ENCODE measurements at regions not wholly inside any gene's neighbourhood (a gene's known extent, or its start where the extent isn't known, plus 50 kb on each side); places are given as distances from the start of the nearest gene placed in this dataset.
A peak's percentile ranks its signal among the peaks of the same experiment; 100 is the strongest.
"Not testable (repeated sequence)": the region's sequence is repeated elsewhere in the genome, so short reads cannot be mapped to it uniquely, and the experiment has no call there.

- no peaks in the 10 kb centered on the region for H3K27me3 ChIP-seq (ENCODE audit: insufficient read depth, low read length)
- no peaks in the 10 kb centered on the region for H3K4me1 ChIP-seq (ENCODE audit: control insufficient read depth, insufficient read depth, low read length, unreplicated experiment)
- H3K36me3 ChIP-seq (ENCODE audit: insufficient read depth, low read length): no peaks in the 10 kb centered on the region
- H3K27ac ChIP-seq (ENCODE audit: low read depth, low read length): no peak overlapping the region
- H3K79me2 ChIP-seq (ENCODE audit: control insufficient read depth, insufficient read depth, low read length, unreplicated experiment): no peaks in the 10 kb centered on the region
- H2AFZ ChIP-seq (ENCODE audit: low read length, unreplicated experiment): no peak overlapping the region
- H3K4me3 ChIP-seq (ENCODE audit: low read depth, low read length): no peak overlapping the region
Observed at GRCh38 chr4:131470360-131470759, 1678.7 kb upstream of the PCDH10 start.

GRCh38 chr4:131488772-131489171, 1660.3 kb upstream of the PCDH10 start:
- H3K36me3 ChIP-seq (ENCODE audit: insufficient read depth, low read length): no peaks in the 10 kb centered on the region
- no peaks in the 10 kb centered on the region for H3K4me1 ChIP-seq (ENCODE audit: control insufficient read depth, insufficient read depth, low read length, unreplicated experiment)
- H3K4me3 ChIP-seq (ENCODE audit: low read depth, low read length): no peak overlapping the region
- H3K79me2 ChIP-seq (ENCODE audit: control insufficient read depth, insufficient read depth, low read length, unreplicated experiment): no peaks in the 10 kb centered on the region
- H2AFZ ChIP-seq (ENCODE audit: low read length, unreplicated experiment): peak overlapping the region; percentile 44
- no peaks in the 10 kb centered on the region for H3K27me3 ChIP-seq (ENCODE audit: insufficient read depth, low read length)
- H3K27ac ChIP-seq (ENCODE audit: low read depth, low read length): no peak overlapping the region

GRCh38 chr4:131496211-131496610, 1652.9 kb upstream of the PCDH10 start:
- H3K4me1 ChIP-seq (ENCODE audit: control insufficient read depth, insufficient read depth, low read length, unreplicated experiment); H3K79me2 ChIP-seq (ENCODE audit: control insufficient read depth, insufficient read depth, low read length, unreplicated experiment); H2AFZ ChIP-seq (ENCODE audit: low read length, unreplicated experiment); H3K27me3 ChIP-seq (ENCODE audit: insufficient read depth, low read length); H3K4me3 ChIP-seq (ENCODE audit: low read depth, low read length); H3K36me3 ChIP-seq (ENCODE audit: insufficient read depth, low read length); H3K27ac ChIP-seq (ENCODE audit: low read depth, low read length): not testable (repeated sequence)

GRCh38 chr4:131499141-131499873, 1649.8 kb upstream of the PCDH10 start:
- H3K27me3 ChIP-seq (ENCODE audit: insufficient read depth, low read length): no peaks in the 10 kb centered on the region
- H3K36me3 ChIP-seq (ENCODE audit: insufficient read depth, low read length): no peaks in the 10 kb centered on the region
- no peaks in the 10 kb centered on the region for H3K79me2 ChIP-seq (ENCODE audit: control insufficient read depth, insufficient read depth, low read length, unreplicated experiment)
- no peak overlapping the region for H2AFZ ChIP-seq (ENCODE audit: low read length, unreplicated experiment)
- H3K4me3 ChIP-seq (ENCODE audit: low read depth, low read length): no peak overlapping the region
- peak overlapping the region; percentile 59 for H3K27ac ChIP-seq (ENCODE audit: low read depth, low read length)
- H3K4me1 ChIP-seq (ENCODE audit: control insufficient read depth, insufficient read depth, low read length, unreplicated experiment): peaks cover 8% of the 10 kb centered on the region

- H3K79me2 ChIP-seq (ENCODE audit: control insufficient read depth, insufficient read depth, low read length, unreplicated experiment): no peaks in the 10 kb centered on the region
- no peaks in the 10 kb centered on the region for H3K27me3 ChIP-seq (ENCODE audit: insufficient read depth, low read length)
- no peaks in the 10 kb centered on the region for H3K36me3 ChIP-seq (ENCODE audit: insufficient read depth, low read length)
- H3K4me1 ChIP-seq (ENCODE audit: control insufficient read depth, insufficient read depth, low read length, unreplicated experiment): peaks cover 5% of the 10 kb centered on the region
- H2AFZ ChIP-seq (ENCODE audit: low read length, unreplicated experiment): peak overlapping the region; percentile 74
- H3K4me3 ChIP-seq (ENCODE audit: low read depth, low read length): no peak overlapping the region
- H3K27ac ChIP-seq (ENCODE audit: low read depth, low read length): no peak overlapping the region
Observed at GRCh38 chr4:131509521-131509920, 1639.6 kb upstream of the PCDH10 start.

- Histone ChIP-seq H3K27me3 (ENCODE audit: insufficient read depth, low read length) (no peaks in the 10 kb centered on the region), H3K4me3 (ENCODE audit: low read depth, low read length) (no peak overlapping the region)
Observed at GRCh38 chr4:131526686-131527085, 1622.4 kb upstream of the PCDH10 start.

GRCh38 chr4:131531087-131531486, 1618.0 kb upstream of the PCDH10 start:
- Histone ChIP-seq H2AFZ (ENCODE audit: low read length, unreplicated experiment) (peak overlapping the region; percentile 58), H3K4me1 (ENCODE audit: control insufficient read depth, insufficient read depth, low read length, unreplicated experiment) (no peaks in the 10 kb centered on the region), H3K79me2 (ENCODE audit: control insufficient read depth, insufficient read depth, low read length, unreplicated experiment) (no peaks in the 10 kb centered on the region), H3K36me3 (ENCODE audit: insufficient read depth, low read length) (no peaks in the 10 kb centered on the region), H3K27me3 (ENCODE audit: insufficient read depth, low read length) (no peaks in the 10 kb centered on the region), H3K4me3 (ENCODE audit: low read depth, low read length) (no peak overlapping the region), H3K27ac (ENCODE audit: low read depth, low read length) (no peak overlapping the region)

More at GRCh38 chr4:131526686-131527085, 1622.4 kb upstream of the PCDH10 start:
- H2AFZ ChIP-seq (ENCODE audit: low read length, unreplicated experiment): no peak overlapping the region
- H3K36me3 ChIP-seq (ENCODE audit: insufficient read depth, low read length): no peaks in the 10 kb centered on the region
- H3K27ac ChIP-seq (ENCODE audit: low read depth, low read length): no peak overlapping the region
- H3K4me1 ChIP-seq (ENCODE audit: control insufficient read depth, insufficient read depth, low read length, unreplicated experiment): no peaks in the 10 kb centered on the region
- no peaks in the 10 kb centered on the region for H3K79me2 ChIP-seq (ENCODE audit: control insufficient read depth, insufficient read depth, low read length, unreplicated experiment)

- Histone ChIP-seq H3K36me3 (ENCODE audit: insufficient read depth, low read length) (no peaks in the 10 kb centered on the region), H3K27me3 (ENCODE audit: insufficient read depth, low read length) (no peaks in the 10 kb centered on the region), H3K27ac (ENCODE audit: low read depth, low read length) (no peak overlapping the region), H3K4me3 (ENCODE audit: low read depth, low read length) (no peak overlapping the region), H3K79me2 (ENCODE audit: control insufficient read depth, insufficient read depth, low read length, unreplicated experiment) (no peaks in the 10 kb centered on the region), H2AFZ (ENCODE audit: low read length, unreplicated experiment) (no peak overlapping the region), H3K4me1 (ENCODE audit: control insufficient read depth, insufficient read depth, low read length, unreplicated experiment) (no peaks in the 10 kb centered on the region)
Observed at GRCh38 chr4:131534944-131535645, 1614.0 kb upstream of the PCDH10 start.

GRCh38 chr4:131540256-131540655, 1608.8 kb upstream of the PCDH10 start:
- Histone ChIP-seq H3K4me3 (ENCODE audit: low read depth, low read length) (no peak overlapping the region), H3K79me2 (ENCODE audit: control insufficient read depth, insufficient read depth, low read length, unreplicated experiment) (no peaks in the 10 kb centered on the region), H3K27me3 (ENCODE audit: insufficient read depth, low read length) (no peaks in the 10 kb centered on the region), H3K27ac (ENCODE audit: low read depth, low read length) (no peak overlapping the region), H3K4me1 (ENCODE audit: control insufficient read depth, insufficient read depth, low read length, unreplicated experiment) (no peaks in the 10 kb centered on the region), H3K36me3 (ENCODE audit: insufficient read depth, low read length) (no peaks in the 10 kb centered on the region), H2AFZ (ENCODE audit: low read length, unreplicated experiment) (no peak overlapping the region)

- H3K27ac ChIP-seq (ENCODE audit: low read depth, low read length): no peak overlapping the region
- no peaks in the 10 kb centered on the region for H3K36me3 ChIP-seq (ENCODE audit: insufficient read depth, low read length)
- no peak overlapping the region for H3K4me3 ChIP-seq (ENCODE audit: low read depth, low read length)
- peak overlapping the region; percentile 54 for H2AFZ ChIP-seq (ENCODE audit: low read length, unreplicated experiment)
- H3K79me2 ChIP-seq (ENCODE audit: control insufficient read depth, insufficient read depth, low read length, unreplicated experiment): no peaks in the 10 kb centered on the region
- no peaks in the 10 kb centered on the region for H3K27me3 ChIP-seq (ENCODE audit: insufficient read depth, low read length)
- no peaks in the 10 kb centered on the region for H3K4me1 ChIP-seq (ENCODE audit: control insufficient read depth, insufficient read depth, low read length, unreplicated experiment)
Observed at GRCh38 chr4:131547506-131547981, 1601.5 kb upstream of the PCDH10 start.

GRCh38 chr4:131551306-131551705, 1597.8 kb upstream of the PCDH10 start:
- Histone ChIP-seq H2AFZ (ENCODE audit: low read length, unreplicated experiment) (no peak overlapping the region), H3K27ac (ENCODE audit: low read depth, low read length) (no peak overlapping the region), H3K4me3 (ENCODE audit: low read depth, low read length) (no peak overlapping the region), H3K79me2 (ENCODE audit: control insufficient read depth, insufficient read depth, low read length, unreplicated experiment) (no peaks in the 10 kb centered on the region), H3K4me1 (ENCODE audit: control insufficient read depth, insufficient read depth, low read length, unreplicated experiment) (no peaks in the 10 kb centered on the region), H3K27me3 (ENCODE audit: insufficient read depth, low read length) (no peaks in the 10 kb centered on the region), H3K36me3 (ENCODE audit: insufficient read depth, low read length) (no peaks in the 10 kb centered on the region)

Data from ACC112 (cell line).